ENCODE measurements at regions not wholly inside any gene's neighbourhood (a gene's known extent, or its start where the extent isn't known, plus 50 kb on each side); places are given as distances from the start of the nearest gene placed in this dataset.

DNA sequence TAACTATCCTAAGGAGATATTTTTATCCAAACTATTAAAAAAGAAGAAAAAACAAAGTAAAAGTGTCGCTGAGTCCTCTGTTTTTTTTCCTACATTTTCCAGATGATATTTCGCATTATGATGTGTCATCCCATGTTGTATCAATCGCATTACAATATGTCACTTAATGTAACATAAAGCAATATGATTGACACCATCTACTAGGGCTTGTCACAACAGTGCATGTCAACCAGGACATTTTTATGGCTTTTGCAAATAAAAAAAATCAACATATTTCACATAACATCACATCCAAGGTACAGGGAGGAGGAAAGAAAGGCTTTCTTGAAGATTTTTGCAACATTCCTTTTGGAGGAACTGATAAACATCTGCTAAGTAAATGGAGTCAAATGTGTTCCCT lies 308.9 kb downstream of the ETAA1 start:
- no peak for DNase-seq

DNA sequence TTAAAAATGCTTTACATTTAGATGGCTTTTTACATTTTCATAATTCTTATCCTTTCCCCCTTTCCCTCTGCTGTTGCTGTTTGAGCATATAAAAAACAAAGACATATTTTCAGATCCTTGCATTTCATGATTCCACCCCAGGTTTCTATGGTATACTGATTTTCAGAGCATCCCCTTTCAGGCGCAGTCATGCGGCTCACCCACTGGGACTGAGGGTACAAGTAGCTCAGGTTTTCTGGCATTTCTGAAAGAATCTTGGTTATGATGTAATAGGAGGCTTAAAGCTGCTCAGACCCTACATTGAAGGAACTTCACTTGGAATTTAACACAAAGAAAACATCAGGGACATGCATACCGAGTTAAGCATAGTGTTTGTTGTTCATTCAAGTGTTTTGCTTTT lies 310.8 kb downstream of the ETAA1 start:
- DNase-seq = no peak

DNA sequence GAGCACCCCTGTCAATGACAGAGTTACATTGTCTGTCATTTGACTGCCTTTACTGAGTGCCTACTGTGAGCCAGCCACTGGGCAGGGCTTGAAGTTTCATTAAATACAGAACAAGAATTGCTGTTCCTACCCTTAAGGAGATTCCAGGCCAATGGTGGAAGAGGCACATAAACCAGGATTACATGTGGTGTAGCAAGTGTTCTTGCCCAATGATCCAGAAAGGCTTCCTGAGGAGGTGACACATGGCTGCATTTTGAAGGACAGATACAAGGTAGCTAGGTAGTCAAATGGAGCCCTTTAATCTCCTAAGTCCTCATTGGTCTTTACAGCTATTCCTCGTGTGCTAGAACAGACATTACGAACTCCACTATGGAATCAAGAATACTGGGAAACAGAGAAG lies 312.7 kb downstream of the ETAA1 start:
- no peak for DNase-seq

DNA sequence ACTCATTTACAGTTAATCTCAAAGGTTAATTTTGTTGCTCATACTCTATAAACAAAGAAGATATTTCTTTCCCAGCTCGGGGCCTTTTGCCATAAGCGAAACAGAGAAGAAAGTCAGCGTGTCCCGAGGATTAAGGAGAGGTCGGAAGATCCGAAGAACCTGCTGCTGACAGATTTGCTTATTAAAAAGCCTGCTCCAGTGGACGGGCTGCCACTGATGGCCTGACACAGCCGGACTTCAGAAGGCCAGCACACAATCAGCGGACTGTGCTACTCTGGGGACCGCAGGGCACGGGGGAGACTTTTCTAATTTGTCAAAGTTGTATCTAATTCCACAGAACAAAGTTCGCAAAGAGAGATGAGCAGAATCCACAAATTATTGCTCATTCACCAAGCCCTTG lies 315.4 kb downstream of the ETAA1 start:
- peak in 1 of 56 donors; percentile 4 for DNase-seq

DNA sequence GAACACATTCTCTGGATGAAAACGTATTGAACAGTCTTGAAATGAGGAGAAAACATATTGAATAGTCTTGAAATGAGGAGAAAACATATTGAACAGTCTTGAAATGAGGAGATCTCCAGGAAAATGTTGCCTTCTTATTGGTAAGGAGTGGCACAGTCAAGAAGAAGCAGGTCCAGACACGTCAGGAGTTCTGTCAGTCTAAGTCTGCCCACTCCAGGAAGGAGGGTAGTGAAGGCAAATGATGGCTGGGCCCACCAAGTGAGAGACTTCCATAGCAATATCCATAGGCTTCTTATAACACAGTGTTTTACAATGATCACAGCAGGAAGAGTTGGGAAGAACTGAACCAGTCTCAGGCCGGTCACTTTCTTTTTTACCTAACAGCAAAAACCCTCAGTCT lies 316.2 kb downstream of the ETAA1 start:
- no peak for DNase-seq

DNA sequence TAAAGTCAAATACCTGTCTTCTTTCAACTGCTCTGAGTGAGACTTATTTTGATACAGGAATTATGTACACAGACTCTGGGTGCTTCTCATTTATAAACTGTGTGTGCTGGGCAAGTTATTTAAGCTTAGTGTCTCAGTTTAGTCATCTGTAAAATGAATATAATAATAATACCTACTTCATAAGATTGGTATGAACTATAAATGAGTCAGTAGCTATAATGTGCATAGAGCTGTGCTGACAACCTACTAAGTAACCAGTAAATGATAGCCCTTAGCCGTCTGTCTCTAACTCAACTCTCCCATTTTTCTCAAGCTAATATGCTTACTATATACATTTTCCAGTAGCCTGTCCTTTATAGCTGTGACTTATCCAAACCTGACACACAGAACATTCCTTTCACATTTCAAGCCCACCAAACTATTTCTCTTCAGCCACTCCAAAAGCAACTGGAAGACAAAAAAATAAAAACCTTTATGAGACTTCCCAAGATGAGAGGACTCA lies 319.8 kb downstream of the ETAA1 start:
- no peak for DNase-seq

DNA sequence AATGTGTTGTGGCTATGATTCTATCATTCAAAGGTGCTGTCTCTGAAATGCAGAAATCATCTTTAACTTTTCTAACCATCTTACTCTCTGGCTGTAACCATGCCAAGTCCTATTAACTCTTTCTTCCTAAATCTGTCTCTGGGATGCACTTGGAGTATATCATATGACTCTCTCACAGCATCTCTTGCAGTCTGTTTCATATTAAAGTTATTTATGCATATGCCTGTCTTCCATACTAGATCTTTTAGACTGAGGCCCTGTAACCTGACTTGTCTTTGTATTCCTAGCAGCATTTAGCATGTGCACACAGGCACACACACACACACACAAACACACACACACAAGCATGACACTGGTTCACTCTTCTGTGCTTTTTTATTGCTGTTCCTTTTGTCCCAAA lies 320.6 kb downstream of the ETAA1 start:
- DNase-seq = no peak

DNA sequence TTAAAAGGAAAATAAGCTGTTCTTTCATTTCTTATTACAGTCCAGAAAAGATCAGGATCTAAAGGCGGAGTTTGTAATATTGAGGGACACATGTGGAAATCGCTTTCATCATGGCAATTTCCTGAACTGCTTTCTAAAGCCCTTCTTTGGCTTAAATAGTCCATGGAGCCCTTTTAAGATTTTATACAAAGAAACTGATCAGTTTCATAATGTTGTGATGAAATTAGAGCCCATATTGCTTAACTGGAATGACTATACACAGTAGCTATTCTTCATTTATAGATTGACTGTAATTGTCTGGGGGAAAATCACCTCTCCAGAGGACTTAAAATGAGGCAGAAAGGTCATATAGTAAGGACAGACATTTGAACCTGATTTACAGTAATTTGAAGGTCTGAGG lies 322.2 kb downstream of the ETAA1 start:
- DNase-seq = no peak

DNA sequence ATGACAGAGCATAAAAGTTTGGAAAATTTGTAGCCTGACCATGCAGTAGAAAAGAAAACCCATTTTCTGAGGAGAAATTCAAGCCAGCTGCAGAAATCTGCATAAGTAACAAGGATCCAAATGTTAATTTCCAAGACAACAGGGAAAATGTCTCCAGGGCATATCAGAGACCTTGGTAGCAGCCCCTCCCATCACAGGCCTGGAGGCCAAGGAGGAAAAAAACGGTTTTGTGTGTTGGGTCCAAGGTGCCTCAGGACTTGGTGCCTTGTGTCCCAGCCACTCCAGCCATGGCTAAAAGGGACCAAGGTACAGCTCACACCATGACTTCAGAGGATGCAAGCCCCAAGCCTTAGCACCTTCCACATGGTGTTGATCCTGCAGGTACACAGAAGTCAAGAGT lies 324.4 kb downstream of the ETAA1 start:
- DNase-seq = no peak

DNA sequence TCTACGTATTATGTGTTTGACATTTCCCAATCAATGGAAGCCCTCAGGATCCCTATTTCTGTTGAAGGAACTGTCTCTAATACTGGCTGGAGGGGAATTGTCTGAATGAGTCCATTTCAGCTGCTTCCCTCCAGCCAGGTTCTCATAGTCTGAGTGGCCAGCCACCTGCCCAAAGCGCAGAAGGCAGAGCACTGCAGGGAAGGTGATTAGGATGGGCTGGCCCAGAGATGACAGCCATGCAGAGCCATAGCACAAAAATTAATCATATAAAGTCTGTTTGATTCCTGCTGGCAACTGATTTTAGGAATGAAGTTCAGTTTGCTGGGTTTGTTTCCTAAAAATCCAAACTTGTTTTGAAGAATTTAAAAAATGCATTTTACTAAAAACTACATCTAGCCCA lies 327.1 kb downstream of the ETAA1 start:
- DNase-seq = no peak

DNA sequence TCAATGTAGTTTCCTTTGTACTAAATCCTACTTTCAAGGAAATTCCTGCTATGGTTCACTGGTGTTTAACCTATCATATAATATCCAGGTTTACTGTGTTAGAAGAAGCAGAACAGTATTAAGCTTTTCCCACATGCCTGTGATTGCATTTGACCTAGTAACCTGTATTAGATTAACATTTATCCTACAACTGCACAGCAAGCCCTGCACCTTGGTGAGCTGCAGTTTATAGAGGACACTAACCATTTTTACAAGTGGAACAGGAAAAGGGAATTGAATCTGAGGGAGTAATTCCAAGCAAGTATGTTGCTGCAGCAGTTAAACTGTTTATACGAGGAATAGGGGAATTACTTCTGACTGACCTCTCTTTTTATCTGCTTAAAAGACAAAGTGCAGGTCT lies 328.6 kb downstream of the ETAA1 start:
- DNase-seq = no peak

DNA sequence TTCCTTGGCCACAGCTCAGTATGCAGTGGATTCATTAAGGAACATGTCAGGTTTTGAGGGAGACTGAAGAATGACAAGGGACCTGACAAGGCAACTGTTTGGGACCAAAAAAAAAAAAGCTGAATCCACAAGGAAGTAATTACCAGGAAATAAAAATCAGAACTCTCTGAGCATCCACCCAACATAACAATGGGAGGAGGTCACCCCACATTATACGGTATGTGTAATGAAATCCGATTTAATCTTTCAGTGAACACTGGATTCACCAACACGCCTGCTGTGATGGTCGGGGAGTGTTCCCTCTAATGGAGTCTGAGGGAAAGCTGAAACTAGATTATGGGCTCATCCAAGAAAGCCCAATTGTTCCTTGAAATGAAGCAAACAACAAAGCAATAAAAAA lies 329.3 kb downstream of the ETAA1 start:
- no peak for DNase-seq

DNA sequence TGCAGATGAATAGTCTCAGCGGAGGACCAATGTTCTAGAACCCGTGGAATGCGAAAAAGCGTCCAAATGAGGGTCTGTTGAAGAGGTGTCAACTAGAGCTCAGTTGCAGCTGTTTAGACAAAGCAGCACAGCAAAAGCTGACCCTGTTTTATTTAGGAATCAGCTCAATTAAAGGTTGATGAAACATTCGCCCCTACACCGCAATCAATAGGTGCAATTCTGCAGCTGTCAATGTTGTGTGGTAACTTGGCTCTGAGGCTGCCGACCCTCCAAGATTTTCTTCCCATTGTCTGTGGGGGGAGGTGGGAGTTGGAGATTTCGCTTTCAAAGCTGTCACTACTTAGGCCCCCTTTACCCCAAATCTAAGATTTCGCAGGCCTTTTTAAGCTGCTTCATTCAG lies 330.0 kb downstream of the ETAA1 start:
- no peak for DNase-seq

DNA sequence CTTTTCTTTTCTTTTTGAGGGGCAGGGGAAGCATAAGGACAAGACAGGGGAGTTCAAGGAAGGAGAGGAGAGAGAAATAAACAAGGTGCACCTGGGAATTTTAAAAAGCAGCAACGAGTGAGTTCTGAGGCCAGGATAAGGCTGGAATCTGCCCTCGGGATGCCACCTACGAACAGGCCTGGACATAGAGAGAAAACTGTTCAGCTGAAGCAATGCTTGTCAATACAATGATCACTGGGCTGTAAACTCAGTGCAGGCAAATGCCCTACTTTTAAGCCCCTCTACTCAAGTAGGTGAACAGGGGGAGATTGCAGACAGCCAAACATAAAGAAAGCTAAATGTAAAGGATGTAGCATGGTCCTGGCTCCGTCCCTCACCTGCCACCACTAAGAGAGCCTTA lies 330.5 kb downstream of the ETAA1 start:
- no peak for DNase-seq

DNA sequence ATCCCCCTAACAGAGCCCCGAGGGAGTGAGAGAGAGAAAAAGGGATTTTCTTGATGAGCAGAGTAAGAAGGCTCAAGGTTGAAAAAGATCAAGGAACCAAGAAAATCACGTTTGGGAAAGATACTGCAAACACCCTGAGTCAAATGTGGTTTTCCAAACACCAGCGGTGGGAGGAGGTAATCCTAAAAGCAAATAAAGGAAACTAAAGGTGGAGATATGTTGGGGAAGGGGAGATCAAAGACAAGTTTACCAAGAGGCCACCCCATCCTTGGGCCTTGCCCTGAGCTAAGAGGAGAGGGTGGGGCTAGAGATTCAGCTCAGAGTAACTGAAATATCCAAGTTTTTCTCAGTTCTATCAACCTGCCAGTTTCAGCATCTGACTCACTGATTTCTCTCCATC lies 332.3 kb downstream of the ETAA1 start:
- no peak for DNase-seq

DNA sequence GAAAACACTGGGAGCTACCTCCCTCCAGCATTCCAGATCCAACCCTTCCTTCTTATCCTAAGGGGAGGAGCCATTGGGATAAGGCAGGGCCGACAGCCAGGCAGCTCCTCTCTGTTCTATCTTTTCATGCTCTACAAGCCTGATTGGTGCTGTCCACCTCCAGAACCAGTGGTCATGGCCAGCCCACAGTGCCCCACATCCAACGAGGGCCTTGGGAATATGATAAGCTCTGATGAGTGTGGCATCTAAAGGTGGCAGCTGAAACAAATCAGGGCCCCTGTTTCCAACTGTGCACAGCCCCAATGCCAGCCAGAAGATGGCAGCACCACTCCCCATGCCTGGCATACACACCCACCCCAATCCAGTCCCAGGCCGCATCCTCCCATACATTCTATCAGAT lies 329.3 kb downstream of the C1D start:
- peak in 9 of 56 donors; percentile 1 to 31 (median 8) for DNase-seq

DNA sequence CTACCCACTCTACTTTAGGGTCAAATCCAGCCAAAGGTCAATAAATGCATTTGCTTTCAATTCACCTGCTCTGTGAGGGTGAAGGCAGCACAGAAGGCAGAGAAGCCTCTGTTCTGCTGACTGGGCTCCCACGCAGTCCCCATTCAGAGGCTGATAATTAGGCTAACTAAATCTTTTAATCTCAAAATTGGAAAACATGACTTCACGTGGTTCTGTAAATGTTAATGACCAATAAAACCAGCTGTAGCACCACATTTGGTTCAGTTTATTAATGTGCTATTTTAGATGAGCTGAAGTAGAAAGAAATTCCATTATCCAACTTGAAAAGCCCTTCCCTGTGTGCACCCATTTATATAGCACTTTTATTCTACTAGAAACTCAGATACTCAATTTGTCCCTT lies 310.6 kb downstream of the C1D start:
- DNase-seq = no peak

DNA sequence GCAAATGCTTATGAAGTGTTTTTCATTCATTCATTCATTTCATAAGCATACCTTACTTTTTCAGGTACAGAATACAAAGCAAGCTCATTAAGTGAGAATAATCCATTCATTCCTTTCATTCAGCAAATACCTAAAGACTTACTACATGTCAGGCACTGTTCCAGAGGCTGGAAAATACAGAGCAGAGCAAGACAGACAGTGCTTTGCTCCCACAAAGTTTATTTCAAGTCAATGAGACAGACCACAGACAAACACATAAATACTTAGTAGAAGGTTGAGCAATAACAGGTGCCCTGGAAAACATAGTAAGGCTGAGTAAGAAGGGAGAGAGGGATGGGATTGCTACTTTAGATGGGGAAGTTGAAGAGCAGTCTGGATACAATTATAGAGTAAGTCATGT lies 309.8 kb downstream of the C1D start:
- DNase-seq = no peak

DNA sequence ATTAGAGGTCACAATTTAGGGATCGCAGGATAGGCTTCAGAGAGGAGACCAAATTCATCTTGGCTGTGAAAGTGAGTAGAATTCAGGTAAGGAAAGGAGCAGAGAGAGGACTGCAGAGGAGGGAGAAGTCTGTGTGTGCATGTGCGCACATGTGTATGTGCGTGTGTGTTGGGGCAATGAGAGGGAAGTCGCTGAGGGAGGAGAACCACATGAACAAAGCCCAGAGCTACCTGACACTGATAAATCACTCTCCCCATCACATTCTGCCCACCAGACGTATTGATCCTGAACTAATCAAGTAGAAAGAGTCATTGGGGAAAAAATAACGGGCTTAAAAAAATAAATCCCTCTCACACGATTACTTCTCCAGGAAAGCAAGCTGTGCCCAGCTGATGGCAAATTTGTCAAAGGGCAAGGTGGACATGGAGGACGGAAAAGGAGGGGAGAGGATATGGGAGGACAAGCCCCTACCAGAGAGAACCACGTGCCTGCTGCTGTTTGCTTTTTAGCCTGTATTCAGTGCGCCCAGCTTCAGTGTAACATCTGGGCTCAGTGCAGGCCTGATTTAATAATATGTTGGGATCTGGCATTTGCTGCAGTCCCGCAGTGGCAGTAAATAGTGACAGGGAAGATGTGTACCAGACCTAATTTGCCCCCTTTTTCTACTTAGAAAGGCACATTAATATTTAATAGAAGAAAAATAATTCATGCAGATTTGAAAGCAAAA lies 307.5 kb downstream of the C1D start:
- DNase-seq = no peak

DNA sequence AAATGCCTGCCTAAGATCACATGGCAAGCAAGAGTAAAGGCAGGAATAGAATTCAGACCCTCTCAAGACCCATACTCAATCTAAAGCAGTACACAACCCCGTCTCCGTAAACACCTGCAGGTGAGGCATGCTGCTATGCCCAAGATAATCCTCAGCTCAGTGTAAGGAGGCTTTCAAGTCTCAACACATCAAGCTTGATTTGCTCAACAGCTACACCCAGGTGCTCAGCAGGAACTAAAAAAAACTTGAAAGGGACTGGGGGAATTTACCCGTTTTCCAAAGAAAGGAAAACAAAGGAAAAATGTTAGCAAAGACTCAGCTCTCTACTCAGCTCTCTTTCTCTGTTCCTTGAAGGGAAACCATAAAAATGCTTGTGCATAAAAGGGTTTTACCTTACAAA lies 301.8 kb downstream of the C1D start:
- no peak for DNase-seq

DNA sequence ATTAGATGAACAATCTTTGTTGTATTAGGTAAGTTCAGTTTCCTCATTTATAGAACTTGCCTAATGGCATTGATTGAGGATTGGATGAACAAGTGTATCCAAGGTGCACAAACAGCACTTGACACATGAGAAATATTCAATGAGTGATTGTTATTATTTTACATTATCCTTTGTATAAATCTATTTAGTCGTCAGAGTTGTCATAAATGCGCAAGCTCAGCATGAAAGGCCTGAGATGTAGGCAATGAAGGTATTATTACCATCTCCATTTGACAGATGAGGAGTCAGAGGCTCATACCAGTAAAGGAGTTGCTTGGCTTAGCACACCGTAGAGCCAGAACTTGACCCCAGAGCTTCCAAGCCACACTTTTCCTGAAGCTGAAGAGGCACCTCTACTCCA lies 291.4 kb downstream of the C1D start:
- no peak for DNase-seq

DNA sequence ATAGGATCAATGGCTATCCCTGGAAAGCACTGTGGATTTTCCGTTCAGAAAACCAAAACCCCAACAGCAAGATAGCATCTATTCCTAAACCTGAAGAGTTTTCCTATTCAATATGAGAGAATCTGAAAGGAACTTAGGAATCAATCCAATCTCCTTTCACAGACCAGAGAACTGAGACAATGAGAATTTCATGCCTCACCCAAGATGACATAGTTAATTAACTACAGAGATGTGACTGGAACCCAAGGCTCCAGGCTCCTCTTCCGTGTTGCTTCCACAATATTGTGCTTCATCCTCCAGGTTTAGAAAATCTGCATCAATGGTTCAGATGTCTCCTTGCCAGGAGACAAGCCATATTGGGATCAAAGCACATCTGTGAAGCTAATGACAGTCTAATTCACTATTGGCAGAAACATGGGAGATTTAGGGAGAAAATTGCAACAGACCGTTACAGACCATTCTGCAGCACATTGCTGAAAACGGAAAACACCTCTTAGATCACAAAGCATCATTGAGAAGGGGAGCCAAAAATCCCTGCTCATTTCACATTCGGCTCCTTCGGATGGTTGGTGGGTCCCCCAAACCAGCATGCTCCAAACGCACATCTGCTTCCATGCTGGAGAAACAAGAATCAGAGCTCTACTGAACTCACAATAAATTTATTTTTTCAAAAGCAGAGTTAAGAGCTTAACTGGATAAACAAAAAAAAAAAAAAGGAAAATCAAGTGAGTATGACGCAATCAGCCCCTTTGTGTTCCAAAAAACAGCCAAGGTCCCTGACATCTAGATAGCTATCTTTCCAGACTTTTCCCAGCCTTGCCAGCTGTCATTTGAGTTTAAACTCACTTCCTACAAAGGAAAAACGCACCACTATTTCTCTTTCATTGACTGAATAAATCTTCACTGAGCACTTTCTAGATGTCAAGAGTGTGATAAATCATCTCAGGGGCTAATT lies 290.3 kb downstream of the C1D start:
- no peak for DNase-seq

DNA sequence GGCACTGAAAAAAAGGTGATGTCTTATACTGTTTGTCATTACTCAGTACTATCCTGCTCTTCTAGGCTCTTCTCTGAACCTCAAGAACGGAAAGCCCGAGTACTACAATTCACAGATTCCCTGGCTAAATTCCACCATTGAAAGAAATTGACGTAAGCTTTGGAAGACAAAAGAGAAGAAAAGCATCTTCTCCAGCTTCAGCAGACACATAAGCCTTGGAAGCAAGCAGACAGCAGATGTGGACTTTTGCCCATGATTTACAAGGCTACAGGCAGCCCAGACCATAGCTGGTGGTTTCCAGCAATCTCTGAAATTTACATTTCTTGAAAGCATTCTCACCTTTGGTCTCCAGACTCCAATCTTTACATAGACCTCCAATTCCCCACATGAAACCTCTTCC lies 289.0 kb downstream of the C1D start:
- DNase-seq = no peak
